C4-2B (cell line): ENCODE measurements at regions not wholly inside any gene's neighbourhood (a gene's known extent, or its start where the extent isn't known, plus 50 kb on each side); places are given as distances from the start of the nearest gene placed in this dataset.

Experiments
- ZFX ChIP-seq: fragments of 450-650 bp; IDR thresholded peaks from 2 replicates; pipeline ENCODE4 v1.6.1; 2017
- TF ChIP-seq, protein P1 (sequence below): fragments of 450-650 bp; conservative IDR thresholded peaks from 2 replicates; pipeline ENCODE4 v1.5.1; 2017; ENCODE audit warnings: mild to moderate bottlenecking

DNA sequence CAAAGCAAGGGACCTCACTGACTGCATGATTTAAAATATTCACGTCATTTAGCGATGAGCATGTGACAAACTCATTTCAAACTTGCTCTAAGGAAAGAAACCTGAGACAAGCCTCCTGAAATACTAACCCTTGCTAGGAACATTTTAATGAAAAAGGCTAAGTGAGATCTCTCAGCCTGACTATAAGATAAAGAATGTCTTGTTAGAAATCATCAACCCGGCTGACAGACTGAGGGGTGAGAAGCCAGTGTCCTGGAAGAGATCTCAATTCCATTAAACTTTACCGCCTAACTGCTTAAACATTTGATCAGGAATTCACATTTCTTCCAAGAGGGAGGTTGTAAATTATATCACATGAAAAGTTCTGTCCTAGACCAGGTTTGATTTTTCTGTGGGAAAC is 274.8 kb upstream of the EXOC2 start:
- TF ChIP-seq, protein P1, sequence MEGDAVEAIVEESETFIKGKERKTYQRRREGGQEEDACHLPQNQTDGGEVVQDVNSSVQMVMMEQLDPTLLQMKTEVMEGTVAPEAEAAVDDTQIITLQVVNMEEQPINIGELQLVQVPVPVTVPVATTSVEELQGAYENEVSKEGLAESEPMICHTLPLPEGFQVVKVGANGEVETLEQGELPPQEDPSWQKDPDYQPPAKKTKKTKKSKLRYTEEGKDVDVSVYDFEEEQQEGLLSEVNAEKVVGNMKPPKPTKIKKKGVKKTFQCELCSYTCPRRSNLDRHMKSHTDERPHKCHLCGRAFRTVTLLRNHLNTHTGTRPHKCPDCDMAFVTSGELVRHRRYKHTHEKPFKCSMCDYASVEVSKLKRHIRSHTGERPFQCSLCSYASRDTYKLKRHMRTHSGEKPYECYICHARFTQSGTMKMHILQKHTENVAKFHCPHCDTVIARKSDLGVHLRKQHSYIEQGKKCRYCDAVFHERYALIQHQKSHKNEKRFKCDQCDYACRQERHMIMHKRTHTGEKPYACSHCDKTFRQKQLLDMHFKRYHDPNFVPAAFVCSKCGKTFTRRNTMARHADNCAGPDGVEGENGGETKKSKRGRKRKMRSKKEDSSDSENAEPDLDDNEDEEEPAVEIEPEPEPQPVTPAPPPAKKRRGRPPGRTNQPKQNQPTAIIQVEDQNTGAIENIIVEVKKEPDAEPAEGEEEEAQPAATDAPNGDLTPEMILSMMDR, result no peak
- no peak for TF ChIP-seq ZFX
